Uterus (tissue), 2 donors: ENCODE measurements at regions not wholly inside any gene's neighbourhood (a gene's known extent, or its start where the extent isn't known, plus 50 kb on each side); places are given as distances from the start of the nearest gene placed in this dataset.

Experiments used
- POLR2A ChIP-seq, 2 donors: fragments of 450-650 bp; IDR thresholded peaks; one replicate each; pipeline ENCODE4 v1.6.1; 2016; ENCODE audit warnings: antibody characterized with exemption in 2 of 2, mild to moderate bottlenecking in 1 of 2, moderate library complexity in 1 of 2
- TF ChIP-seq, protein P1 (sequence below), 4 experiments: fragments of 200-600 bp in 2 of 4; fragments of 450-650 bp in 2 of 4; sonication (generic) in 2 of 4; IDR thresholded peaks; one replicate each; pipeline ENCODE4 v1.5.1; 2016 to 2019; ENCODE audit warnings: antibody characterized with exemption in 4 of 4, mild to moderate bottlenecking in 2 of 4, moderate library complexity in 1 of 4

- no peak for TF ChIP-seq POLR2A (IDR thresholded peaks at IDR 0.05)
- TF ChIP-seq, protein P1, sequence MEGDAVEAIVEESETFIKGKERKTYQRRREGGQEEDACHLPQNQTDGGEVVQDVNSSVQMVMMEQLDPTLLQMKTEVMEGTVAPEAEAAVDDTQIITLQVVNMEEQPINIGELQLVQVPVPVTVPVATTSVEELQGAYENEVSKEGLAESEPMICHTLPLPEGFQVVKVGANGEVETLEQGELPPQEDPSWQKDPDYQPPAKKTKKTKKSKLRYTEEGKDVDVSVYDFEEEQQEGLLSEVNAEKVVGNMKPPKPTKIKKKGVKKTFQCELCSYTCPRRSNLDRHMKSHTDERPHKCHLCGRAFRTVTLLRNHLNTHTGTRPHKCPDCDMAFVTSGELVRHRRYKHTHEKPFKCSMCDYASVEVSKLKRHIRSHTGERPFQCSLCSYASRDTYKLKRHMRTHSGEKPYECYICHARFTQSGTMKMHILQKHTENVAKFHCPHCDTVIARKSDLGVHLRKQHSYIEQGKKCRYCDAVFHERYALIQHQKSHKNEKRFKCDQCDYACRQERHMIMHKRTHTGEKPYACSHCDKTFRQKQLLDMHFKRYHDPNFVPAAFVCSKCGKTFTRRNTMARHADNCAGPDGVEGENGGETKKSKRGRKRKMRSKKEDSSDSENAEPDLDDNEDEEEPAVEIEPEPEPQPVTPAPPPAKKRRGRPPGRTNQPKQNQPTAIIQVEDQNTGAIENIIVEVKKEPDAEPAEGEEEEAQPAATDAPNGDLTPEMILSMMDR (IDR thresholded peaks at IDR 0.05): no peak
Measured at GRCh38 chr18:40110455-40110854, 1844.6 kb upstream of the PIK3C3 start.
